Left lobe of liver (tissue), 2 donors: ENCODE measurements at regions not wholly inside any gene's neighbourhood (a gene's known extent, or its start where the extent isn't known, plus 50 kb on each side); places are given as distances from the start of the nearest gene placed in this dataset.
A peak's percentile ranks its signal among the peaks of the same experiment; 100 is the strongest.
"Not testable (repeated sequence)": the region's sequence is repeated elsewhere in the genome, so short reads cannot be mapped to it uniquely, and the experiment has no call there.

ENCODE experiments used
- ATAC-seq: fragments of 200-7000 bp; cut with Tn5 transposase; one replicate; pipeline ENCODE4 v1.9.1; 2020; ENCODE audit warnings: mild to moderate bottlenecking, moderate library complexity
- DNase-seq: peaks from one replicate; pipeline ENCODE4 v3.0.0-alpha.2; 2020; ENCODE audit warnings: low spot score
- donor health status: DM: no; HTN: no; CAD: no; lungs with moderate emphysema.
- donor health status: DM: no; HTN: yes; CAD: no.

- ATAC-seq, result no peak
- no peak for DNase-seq
Measured at GRCh38 chr13:99677116-99677951, 176.1 kb downstream of the TM9SF2 start.

- no peak for DNase-seq
- ATAC-seq, result no peak
Measured at GRCh38 chr13:99671746-99672145, 170.5 kb downstream of the TM9SF2 start.

GRCh38 chr13:99669096-99669495 lies 167.8 kb downstream of the TM9SF2 start:
- not testable (repeated sequence) for DNase-seq, ATAC-seq

DNA sequence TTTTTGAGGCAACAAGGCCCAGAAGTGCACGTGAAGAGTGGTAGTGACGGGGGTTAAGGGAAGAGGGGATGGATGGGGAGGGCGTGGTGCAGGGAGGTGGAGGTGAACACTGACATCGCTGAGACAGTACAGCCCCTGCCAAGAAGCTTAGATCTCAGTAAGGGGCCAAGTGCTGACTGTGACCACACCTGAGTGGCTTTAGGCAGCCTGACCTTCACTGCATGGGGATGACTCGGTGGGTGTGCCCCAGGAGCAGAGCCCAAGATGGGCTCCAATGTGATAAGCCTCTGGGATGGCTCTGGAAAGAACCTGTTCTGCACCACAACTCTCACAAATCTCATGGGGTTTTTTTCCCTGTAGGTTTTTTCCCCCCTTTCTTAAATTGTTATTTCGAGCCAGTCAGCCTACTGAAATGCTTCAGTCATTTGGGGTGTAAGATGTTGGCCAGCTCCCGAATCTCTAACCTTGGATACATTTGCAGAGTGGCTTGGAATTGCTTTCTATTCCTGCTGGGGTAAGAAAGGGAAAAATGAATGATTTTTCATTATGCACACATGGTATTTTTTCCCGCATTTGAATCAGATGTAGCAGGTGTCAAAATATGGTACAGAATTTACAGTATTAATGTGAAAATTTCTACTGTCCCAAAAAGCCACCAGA lies 165.0 kb downstream of the TM9SF2 start:
- ATAC-seq (no peak), DNase-seq (no peak)

GRCh38 chr13:99665711-99666110 lies 164.4 kb downstream of the TM9SF2 start:
- ATAC-seq (no peak), DNase-seq (no peak)

DNA sequence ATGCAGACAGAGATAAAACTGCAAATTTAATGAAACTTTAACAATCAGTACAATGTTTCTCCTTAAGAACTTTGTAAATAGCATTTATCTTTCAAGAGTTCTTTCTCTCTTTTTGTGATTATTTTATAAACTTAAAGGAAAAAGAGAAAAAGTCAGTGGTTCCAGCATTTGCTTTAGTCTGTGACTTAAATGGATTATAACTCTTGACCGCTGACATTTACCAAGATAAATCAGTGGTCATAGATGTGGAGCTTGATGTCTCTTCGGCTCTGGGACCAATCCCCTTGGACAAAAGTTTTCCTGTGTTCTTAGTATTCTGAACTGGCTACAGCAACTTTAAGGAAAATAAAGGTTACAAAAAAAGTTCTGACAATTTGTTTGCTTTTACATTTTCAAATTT lies 162.6 kb downstream of the TM9SF2 start:
- ATAC-seq, result no peak

DNA sequence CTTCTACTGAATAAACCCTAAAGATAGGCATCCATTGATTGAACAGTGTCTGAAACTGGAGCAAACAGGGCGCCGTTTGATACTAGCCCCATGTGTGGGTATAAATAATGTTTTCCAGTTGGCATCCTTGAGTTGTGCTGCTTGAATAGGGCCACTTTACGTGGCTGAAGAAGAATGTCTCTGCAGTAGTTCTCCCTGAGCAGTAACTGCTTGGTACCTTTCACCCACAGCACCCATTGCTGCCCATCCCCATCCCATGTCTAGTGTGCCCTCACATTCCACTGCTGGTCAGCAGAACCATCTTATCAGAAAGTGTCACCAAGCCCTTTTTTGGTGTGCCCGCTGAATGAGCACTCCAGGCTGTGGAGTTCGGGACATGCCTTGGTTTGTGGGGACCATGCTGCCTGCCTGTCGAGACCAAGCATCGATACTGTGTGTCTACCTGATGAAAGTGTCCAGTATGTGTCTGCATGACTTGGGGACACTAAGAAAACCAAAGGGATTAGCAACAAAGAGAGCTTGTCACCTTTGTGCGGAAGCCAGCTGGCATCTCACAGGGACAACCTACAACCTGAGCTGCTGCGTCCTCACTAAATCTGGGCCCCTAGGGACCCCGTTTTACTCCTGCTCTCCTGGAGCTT lies 162.0 kb downstream of the TM9SF2 start:
- no peak for DNase-seq
- no peak for ATAC-seq

More for the DNA sequence above, 162.6 kb downstream of the TM9SF2 start:
- no peak for DNase-seq

DNA sequence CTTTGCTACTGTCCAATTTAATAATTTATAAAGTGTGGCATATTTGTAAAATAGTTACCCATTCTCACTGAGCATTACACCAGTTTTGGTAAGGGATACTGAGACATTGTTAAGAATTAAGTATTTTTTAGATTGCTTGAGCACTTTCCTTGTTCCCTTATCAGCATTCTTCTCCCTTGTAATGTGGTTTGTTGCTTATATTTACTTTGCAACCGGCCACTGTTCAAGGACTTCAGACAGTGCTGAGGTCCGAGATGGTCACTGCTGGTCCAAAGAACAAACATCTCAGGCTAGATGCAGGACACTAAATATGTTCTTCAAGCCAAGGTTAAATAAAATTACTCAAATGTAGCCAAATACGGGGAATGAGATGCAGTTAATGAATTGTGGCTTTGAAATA lies 161.4 kb downstream of the TM9SF2 start:
- peak; percentile 72 for ATAC-seq
- no peak for DNase-seq

DNA sequence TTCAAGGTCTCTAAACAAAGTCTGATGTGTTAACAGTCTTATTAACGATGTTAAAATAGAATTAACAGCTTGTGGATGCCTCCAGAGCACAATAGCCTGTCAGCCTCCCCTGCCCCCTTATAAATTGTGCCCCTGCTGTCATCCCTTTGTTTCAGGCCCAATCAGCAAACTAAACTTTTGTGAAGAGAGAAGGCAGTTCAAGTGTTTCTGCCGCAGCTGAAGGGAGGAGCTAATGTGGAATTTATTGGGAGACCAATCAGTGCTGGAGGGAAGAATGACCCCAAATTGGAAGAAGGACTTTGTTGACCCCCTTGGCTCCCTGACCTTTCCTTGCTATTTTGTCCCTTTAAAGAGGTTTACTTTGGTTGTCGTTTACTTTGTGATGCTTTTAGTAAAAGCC lies 160.5 kb downstream of the TM9SF2 start:
- DNase-seq, result no peak
- ATAC-seq, result no peak

- ATAC-seq (no peak), DNase-seq (no peak)
Measured at GRCh38 chr13:99659866-99660554, 158.7 kb downstream of the TM9SF2 start.

DNA sequence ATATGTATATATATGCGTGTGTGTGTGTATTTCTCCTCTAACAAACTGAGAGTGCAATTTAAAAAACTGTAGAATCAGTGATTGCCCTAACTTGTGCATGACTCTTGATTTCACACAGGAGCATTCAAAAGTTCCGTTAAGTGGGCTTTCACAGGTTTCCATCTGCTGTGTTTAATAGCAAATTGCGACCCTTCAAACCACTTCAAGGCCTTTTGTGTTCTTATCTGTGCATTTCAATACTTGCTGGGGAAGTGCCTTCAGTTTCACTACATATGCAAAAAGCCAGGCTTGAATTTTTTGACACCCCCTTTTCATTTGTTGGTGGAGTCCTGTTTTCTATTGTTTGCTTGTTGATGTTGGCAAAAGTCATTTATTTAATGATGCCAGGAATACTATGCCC lies 158.0 kb downstream of the TM9SF2 start:
- ATAC-seq, result no peak

DNA sequence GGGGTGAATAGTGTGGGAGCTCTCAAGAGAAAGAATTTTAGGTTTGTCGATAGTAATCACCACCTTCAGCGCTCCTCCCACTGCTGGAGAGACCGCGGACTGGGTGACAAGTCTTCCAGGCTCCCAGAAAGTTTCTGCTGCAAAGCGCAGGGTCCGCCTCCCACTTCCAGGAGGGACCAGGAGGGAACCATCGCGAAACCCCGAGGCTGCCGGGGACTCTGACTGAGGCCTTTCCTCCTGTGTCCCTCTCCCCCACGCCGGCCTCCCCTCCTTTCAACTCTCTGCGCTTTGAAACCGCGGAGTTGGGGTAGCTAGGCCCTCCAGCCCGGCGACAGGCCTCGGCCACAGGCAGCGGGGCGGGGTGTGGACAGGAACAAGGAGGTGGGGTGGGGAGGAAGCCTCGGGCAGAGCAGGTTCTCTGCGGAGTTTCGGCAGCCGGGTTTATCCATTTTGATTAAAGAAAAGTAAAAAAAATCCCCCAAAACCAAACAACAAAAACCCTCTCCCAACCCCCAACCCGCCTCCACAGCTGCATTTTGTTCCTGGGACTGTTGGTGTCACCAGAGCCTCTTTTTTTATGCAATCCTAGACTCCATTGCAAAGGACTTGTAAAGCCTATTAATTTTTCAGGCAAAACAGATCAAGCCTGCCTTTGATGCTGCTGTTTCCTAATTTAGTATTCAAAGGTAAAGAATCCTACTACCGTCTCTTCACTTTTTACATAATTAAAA lies 157.2 kb downstream of the TM9SF2 start:
- peak; percentile 56 for DNase-seq
- ATAC-seq, result peak; percentile 44

More for the DNA sequence above, 158.0 kb downstream of the TM9SF2 start:
- DNase-seq, result no peak

DNA sequence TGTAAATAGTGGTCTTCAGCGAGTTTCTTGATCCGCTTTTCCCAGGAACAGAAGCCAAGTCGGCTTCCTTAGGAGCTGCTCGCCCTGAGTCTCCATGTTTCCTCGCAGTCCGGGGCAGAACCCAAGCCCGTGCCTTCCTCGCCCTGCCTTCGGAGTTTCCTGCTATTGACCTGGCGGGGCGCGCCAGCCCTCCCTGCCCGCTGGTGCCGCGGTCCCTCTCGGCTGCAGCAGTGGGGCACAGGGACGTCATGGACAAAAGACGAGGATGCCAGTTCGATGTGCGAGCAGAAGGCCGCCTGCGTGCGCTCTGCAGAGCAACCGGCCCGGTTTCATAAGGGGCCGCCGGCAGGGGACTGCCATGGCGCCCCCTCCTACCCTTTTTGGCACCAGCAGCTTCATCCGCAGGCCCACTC lies 156.6 kb downstream of the TM9SF2 start:
- no peak for DNase-seq
- ATAC-seq, result no peak

DNA sequence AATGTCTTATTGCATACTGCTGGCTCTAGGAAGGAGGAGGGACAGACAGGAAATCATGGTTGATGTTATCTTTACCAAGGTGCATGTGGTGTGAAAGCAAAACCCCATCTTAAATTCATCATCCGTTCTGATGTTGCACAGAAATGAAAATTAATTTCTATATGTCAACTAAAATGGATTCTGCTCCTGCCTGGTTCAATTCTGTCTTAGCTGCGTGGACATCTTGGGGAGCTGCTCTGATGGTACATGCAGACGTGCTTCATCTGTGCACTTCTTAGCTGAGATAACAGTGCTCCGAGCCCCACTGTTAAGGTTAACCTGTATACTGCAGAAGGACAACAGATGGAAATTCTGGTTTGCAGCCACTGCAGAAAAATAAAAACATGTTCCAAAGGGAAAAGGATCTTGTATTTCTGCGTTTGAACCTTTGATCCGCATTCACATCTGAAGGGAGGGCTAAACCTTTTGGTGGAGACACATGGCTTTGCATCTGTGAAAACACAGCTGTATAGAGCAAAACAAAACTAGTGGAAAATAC lies 155.6 kb downstream of the TM9SF2 start:
- DNase-seq (no peak), ATAC-seq (no peak)

- peak; percentile 85 for DNase-seq
Measured at GRCh38 chr13:99656092-99656745, 154.9 kb downstream of the TM9SF2 start.

DNA sequence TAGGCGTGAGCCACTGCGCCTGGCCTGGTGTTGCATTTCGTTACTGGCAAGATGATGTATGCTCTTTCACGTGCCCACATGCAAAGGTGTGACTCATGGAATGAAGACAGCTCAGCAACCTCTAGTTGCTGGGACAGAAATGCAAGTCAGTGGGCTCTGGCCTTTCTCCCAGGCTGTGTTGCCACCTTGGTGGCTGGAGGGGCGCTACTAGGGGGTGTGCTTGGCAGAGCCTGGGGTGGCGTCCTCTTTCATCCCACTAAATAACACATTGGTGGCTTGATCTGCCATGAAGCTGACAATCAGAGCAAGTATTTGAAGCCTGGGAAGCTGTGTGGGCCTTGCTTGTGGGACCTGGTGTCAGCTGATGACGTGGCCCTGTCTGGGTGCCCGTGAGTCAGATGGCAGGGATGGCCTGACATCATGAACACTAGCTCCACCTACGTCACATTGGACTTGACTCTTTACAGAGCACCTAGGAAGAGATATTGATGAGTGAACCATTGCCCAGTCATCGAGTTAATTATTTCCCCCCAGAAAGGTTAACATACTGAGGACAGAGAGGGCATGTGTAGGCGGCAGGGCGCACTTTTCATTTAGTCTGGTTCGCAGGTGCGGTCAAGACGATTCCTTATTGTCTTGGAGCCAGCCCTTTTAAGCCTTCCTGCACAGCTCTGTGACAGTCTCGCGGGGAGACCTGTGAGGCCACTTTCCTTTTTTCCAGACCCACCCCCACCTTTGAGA lies 154.2 kb downstream of the TM9SF2 start:
- peak; percentile 75 for ATAC-seq
- peak; percentile 93 for DNase-seq

More at GRCh38 chr13:99656092-99656745, 154.9 kb downstream of the TM9SF2 start:
- ATAC-seq, result peak; percentile 84

GRCh38 chr13:99654076-99654475 lies 152.8 kb downstream of the TM9SF2 start:
- ATAC-seq (no peak), DNase-seq (no peak)

GRCh38 chr13:99653526-99653925 lies 152.3 kb downstream of the TM9SF2 start:
- no peak for DNase-seq
- no peak for ATAC-seq

- DNase-seq (no peak), ATAC-seq (no peak)
Measured at GRCh38 chr13:99652901-99653300, 151.6 kb downstream of the TM9SF2 start.
